ENCODE measurements at regions not wholly inside any gene's neighbourhood (a gene's known extent, or its start where the extent isn't known, plus 50 kb on each side); places are given as distances from the start of the nearest gene placed in this dataset.
"Not testable (repeated sequence)": the region's sequence is repeated elsewhere in the genome, so short reads cannot be mapped to it uniquely, and the experiment has no call there.

DNA sequence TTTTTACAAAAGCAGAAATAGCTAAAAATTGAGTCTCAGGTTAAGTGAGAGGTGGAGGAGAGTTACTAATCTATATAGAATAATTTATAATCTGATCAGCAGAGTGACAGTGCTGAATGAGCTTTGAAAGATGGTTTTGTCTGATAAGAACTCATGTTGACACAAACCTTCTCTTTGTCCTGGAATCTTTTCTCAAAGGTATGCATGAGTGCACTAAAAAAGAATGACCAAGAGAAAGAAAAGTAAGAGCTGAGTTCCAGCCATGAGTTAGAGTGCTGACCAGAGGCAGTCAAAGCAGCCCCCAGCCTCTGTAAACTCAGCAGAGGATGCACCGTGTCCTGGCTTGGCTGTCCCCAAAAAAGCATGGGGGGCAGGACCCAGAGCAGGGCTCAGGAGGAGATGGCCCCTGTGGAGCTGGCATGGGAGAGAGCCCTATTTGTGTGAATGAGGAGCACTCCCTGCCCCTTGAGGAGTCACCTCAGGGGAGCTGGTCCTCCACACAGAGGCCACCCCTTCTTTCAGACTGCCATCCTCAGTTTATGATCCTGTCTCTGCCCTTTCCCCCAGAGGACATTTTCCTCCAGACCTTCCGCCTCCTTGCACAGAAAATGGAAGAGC lies 129.8 kb downstream of the SEC23A start:
- DNase-seq (ENCODE audit: low spot score): no peak

- no peak for DNase-seq (ENCODE audit: low spot score)
These were observed 130.5 kb downstream of the SEC23A start for GRCh38 chr14:38972511-38972910.

DNA sequence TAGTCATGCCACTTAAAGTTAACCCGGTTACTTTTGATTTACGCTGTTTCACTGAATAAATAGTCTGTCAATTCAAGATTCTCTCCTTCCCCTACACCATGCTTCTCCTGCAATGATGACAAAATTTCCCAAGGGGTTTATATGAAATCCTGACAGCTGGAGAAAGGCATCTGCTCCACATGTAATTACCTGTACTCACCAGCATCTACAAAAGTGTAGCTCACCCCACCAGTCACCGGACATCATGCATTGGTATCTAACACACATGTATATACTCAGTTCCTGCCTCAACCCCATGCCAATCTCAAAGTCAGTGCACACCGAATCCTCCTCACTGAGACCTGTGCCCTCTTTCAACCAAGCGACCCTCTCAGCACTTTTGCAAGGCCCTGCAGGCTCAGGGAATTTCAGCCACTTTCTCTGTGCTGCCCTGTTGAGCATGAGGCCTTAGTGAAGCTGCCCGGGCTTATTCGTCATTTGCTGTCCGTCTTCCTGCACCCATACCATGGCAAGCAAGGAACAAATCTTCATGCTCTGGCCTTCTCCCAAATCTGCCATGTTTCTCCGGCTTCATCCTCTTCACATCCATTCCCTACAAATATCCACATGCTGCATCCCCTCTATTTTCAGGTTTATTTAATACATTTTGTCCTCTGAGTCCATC lies 131.6 kb downstream of the SEC23A start:
- DNase-seq (ENCODE audit: low spot score): no peak

- DNase-seq (ENCODE audit: low spot score): no peak
These were observed 138.4 kb downstream of the SEC23A start for GRCh38 chr14:38964630-38965029.

DNA sequence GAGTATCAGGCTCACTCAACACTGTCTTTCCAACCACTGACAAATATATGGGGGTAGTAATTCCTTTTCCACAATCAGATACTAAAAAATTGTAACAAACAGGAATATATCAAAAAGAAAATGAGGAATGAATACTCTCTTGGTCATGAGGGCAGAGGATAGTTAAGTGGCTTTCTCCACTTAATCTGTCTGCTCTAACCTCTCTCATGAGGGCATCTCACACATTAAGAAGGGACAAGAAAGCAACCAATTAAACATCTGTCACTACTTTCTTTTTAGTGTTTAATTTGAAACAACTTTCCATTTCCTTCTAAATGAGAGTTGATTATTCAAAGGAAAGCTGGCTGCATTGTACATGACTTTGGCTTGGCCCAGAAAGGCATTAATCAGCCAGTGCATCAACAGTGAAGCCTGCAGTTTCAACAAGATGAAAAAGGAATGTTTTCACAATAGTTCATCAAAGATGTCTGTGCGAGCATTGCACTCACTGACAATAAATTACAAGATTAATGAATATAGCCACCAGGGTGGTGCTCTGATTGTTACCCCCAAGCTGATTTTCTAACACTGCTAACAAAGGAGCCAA lies 142.0 kb downstream of the SEC23A start:
- no peak for DNase-seq (ENCODE audit: low spot score)

GRCh38 chr14:38959021-38959420 lies 144.0 kb downstream of the SEC23A start:
- no peak for DNase-seq (ENCODE audit: low spot score)

DNA sequence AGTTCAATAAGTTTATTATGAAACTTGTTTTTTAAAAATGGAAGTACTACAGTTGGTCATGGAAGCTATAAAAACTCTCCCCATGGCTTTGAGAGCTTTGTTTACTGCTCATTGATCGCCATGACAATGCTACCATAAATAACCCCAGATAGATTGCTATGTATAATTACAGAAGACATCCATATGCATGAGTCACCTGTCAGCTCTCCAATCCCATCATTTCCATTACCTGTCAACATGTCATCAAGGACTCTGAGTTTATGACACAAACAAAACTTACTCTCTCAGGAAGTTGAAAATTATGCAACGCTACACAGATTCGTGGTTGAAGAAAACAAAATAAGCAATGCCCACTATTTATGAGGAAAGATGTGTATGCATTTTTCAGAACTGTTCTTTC lies 144.4 kb downstream of the SEC23A start:
- DNase-seq (ENCODE audit: low spot score): no peak

- DNase-seq (ENCODE audit: low spot score): no peak
These were observed 151.6 kb downstream of the SEC23A start for GRCh38 chr14:38951451-38951850.

DNA sequence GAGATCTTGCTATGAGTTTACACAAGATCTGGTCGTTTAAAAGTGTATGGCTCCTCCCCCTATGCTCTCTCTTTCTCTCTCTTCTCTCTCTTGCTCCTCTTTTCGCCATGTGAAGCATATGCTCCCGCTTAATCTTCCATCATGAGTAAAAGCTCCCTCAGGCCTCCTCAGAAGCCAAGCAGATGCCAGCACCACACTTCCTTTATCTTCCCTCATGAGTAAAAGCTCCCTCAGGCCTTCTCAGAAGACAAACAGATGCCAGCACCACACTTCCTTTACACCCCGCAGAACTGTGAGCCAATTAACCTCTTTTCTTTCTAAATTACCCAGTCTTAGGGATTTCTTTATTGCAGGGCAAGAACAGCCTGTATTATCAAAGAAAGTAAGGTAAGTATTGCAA lies 152.4 kb downstream of the SEC23A start:
- DNase-seq (ENCODE audit: low spot score): no peak

DNA sequence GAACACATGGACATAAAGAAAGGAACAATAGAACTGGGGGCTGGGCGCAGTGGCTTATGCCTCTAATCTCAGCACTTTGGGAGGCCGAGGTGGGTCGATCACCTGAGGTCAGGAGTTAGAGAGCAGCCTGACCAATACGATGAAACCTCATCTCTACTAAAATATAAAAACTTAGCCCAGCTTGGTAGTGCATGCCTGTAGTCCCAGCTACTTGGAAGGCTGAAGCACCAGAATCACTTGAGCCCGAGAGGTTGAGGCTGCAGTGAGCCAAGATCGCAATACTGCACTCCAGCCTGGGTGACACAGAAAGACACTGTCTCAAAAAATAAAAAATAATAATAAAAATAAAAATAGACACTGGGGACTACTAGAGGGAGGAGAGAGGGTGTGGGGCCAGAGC lies 154.5 kb downstream of the SEC23A start:
- DNase-seq (ENCODE audit: low spot score): no peak

GRCh38 chr14:38948171-38948570 lies 154.9 kb downstream of the SEC23A start:
- DNase-seq (ENCODE audit: low spot score): no peak

DNA sequence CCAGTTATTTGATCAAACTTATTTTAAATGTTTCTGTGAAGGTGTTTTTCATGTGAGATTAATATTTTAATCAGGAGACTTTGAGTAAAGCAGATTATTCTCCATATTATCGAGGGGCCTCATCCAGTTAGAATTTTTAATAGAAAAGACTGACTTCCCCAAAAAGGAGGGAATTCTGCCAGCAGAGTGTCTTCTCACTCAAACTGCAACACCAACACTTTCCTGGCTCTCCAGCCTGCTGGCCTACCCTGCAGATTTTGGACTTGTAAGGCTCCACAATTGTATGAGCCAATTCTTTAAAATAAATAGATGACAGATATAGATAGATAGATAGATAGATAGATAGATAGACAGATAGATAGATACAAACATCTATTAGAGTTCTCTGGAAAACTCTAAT lies 155.7 kb downstream of the SEC23A start:
- DNase-seq (ENCODE audit: low spot score): no peak

GRCh38 chr14:38944691-38945090 lies 158.3 kb downstream of the SEC23A start:
- no peak for DNase-seq (ENCODE audit: low spot score)

DNA sequence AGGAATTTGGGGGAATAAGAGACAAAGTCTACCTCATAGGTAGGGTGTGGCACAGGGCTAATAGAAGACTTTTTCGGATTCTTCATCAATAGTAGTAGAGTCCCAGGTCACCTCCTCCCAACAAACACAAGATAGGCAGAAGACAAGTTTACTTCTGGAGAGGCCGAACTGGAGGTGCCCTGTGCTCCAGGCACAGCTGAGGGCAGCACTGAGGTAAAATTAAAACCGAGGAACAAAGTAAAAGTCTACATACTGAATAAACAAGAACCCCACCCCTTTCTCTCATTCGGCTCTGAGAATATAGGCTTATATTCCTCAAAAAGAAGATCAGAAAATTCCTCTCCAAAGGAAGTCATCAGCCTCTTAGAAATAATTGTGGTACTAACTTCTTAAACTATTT lies 161.5 kb downstream of the SEC23A start:
- DNase-seq (ENCODE audit: low spot score): no peak

DNA sequence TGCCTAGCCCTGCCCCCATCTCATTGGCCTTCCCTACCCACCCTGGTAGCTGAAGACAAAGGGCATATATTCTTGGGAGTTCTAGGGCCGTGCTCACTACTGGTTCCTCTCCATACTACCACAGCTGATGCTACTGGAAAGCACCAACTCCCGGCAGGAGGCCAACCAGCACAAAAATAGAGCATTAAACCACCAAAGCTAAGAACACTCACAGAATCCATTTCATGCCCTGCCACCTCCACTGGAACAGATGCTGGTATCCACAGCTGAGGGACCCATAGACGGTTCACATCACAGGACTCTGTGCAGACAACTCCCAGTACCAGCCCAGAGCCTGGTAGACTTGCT lies 170.4 kb downstream of the SEC23A start:
- DNase-seq (ENCODE audit: low spot score): not testable (repeated sequence)

DNA sequence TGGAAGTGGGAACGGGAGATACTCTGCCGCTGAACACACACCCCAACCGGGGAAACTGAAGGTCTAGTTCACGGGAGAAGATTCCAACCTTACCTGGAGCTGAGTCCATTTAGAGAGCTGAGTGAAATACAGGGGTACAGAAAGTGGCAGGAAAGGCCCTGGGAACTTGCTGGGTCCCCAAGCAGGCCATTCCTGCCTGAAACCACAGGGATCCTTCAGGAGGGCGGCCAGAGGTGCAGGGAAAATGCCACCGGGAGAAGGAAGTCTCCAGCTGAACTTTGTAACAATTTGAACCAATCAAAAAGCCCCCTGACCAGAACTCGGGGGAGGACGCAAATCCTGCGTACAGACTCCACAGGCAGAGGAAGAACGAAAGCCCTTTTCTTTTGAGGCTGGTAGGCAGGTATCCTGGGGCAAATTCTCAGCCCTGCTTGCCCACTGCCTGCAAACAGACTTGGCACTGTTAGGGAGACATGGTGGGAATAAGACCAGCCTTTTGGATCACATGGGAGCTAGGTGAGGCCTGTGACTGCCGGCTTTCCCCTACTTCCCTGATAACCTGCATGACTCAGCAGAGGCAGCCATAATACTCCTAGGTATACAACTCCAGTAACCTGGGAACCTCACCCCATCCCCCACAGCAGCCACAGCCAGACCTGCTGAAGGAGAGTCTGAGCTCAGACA lies 170.9 kb downstream of the SEC23A start:
- DNase-seq (ENCODE audit: low spot score): no peak

GRCh38 chr14:38930898-38931297 lies 172.1 kb downstream of the SEC23A start:
- no peak for DNase-seq (ENCODE audit: low spot score)

DNA sequence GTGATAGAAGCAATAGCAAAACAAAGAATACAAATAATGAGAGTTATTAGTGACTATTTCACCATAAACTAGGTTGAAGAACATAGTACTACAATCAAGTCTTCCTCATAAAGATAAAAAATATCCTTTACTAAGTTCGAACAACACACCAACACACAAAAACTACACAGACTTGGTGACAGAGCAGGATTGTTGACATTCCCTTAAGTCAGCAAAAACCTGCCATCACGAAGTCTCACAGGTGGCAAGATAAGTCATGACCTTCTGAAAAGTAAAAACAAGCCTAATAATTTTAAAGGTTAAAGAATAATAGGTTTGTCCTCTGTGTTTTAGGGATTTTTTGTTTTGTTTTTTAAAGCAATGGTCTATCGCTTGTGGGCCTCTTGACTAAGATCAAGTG lies 173.0 kb downstream of the SEC23A start:
- DNase-seq (ENCODE audit: low spot score): no peak

DNA sequence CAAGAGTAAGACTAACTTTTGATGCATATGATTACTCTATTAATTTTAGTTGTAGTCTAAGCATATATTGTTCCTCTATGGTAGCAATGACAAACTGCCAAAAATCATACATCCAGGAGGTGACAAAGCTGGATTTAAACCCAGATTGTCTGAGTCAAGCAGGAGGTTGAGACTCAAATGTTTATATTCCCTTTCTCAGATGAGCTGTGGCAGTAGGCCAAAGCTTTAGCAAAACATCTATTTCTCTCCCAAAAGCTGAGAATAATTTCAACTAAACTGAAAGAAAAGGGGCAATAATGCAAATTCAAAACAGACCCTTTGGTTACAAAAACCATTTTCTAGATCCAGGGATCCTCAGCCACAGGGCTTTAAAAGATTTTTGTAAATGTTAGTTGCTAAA lies 173.6 kb downstream of the SEC23A start:
- DNase-seq (ENCODE audit: low spot score): no peak

- not testable (repeated sequence) for DNase-seq (ENCODE audit: low spot score)
These were observed 181.1 kb downstream of the SEC23A start for GRCh38 chr14:38921893-38922292.

- DNase-seq (ENCODE audit: low spot score): no peak
These were observed 187.9 kb downstream of the SEC23A start for GRCh38 chr14:38915125-38915524.

DNA sequence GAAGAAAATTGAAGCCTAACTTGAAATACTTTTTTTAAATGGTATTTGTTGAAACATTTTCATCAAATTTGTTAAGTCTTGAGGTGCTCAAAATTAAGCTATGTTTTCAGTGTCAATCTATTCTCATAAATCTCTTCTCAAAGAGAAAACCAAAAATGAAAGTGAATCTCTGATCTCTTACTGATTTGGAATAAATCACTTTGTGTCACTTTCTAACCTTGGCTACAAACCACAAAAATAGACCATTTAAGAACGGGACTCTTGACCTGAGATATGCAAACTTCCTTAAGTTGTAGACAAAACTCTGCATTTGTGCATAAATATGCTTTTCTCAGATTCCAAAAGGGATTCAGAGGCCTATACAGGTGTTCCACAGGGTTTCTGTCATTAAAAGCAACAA lies 192.9 kb downstream of the SEC23A start:
- no peak for DNase-seq (ENCODE audit: low spot score)

DNA sequence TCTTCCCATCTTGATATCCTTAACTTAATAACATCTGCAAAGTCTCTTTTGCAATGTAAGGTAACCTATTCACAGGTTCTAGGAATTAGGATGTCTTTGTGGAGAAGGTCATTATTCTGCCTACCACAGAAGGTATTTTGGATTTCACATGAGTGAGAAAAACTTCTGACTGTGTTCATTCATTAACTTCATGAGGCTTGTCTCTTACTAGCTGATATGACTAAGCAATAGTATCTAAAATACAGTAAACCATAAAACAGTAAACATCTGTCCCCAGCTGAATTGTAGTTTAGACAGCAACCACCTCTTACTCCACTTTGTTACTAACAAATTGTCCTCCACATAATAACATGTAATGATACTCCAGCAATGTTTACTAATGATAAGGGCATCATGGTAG lies 198.1 kb downstream of the SEC23A start:
- no peak for DNase-seq (ENCODE audit: low spot score)

All from HuH-7 (cell line).